GM21381 (cell line): ENCODE measurements at regions not wholly inside any gene's neighbourhood (a gene's known extent, or its start where the extent isn't known, plus 50 kb on each side); places are given as distances from the start of the nearest gene placed in this dataset.
"Not testable (repeated sequence)": the region's sequence is repeated elsewhere in the genome, so short reads cannot be mapped to it uniquely, and the experiment has no call there.

ENCODE experiments used
- ATAC-seq: cut with Tn5 transposase; IDR thresholded peaks from one replicate; pipeline ENCODE4 v1.9.1; 2021; ENCODE audit warnings: mild to moderate bottlenecking, moderate library complexity; ENCODE audit not compliant: unreplicated experiment

- ATAC-seq = no peak
Measured at GRCh38 chr2:430291-431040, 142.6 kb upstream of the ALKAL2 start.

- no peak for ATAC-seq
Measured at GRCh38 chr2:429575-430254, 141.8 kb upstream of the ALKAL2 start.

- no peak for ATAC-seq
Measured at GRCh38 chr2:429142-429541, 141.3 kb upstream of the ALKAL2 start.

- ATAC-seq = no peak
Measured at GRCh38 chr2:428591-428990, 140.7 kb upstream of the ALKAL2 start.

GRCh38 chr2:426696-427095, 138.8 kb upstream of the ALKAL2 start:
- not testable (repeated sequence) for ATAC-seq

GRCh38 chr2:425947-426346, 138.1 kb upstream of the ALKAL2 start:
- ATAC-seq = no peak

GRCh38 chr2:425243-425642, 137.4 kb upstream of the ALKAL2 start:
- no peak for ATAC-seq

- no peak for ATAC-seq
Measured at GRCh38 chr2:424306-425171, 136.6 kb upstream of the ALKAL2 start.

GRCh38 chr2:423479-423878, 135.6 kb upstream of the ALKAL2 start:
- no peak for ATAC-seq

- no peak for ATAC-seq
Measured at GRCh38 chr2:422676-423435, 135.0 kb upstream of the ALKAL2 start.

- ATAC-seq = no peak
Measured at GRCh38 chr2:421406-421805, 133.5 kb upstream of the ALKAL2 start.

- ATAC-seq = no peak
Measured at GRCh38 chr2:419687-420317, 131.9 kb upstream of the ALKAL2 start.

- ATAC-seq = no peak
Measured at GRCh38 chr2:417662-418061, 129.8 kb upstream of the ALKAL2 start.

GRCh38 chr2:417006-417405, 129.1 kb upstream of the ALKAL2 start:
- ATAC-seq = no peak

GRCh38 chr2:415986-416610, 128.2 kb upstream of the ALKAL2 start:
- no peak for ATAC-seq

- ATAC-seq = no peak
Measured at GRCh38 chr2:409523-409922, 121.6 kb upstream of the ALKAL2 start.

- no peak for ATAC-seq
Measured at GRCh38 chr2:407630-408029, 119.7 kb upstream of the ALKAL2 start.

- no peak for ATAC-seq
Measured at GRCh38 chr2:406876-407275, 119.0 kb upstream of the ALKAL2 start.

- ATAC-seq = no peak
Measured at GRCh38 chr2:406231-406630, 118.3 kb upstream of the ALKAL2 start.

GRCh38 chr2:404581-404980, 116.7 kb upstream of the ALKAL2 start:
- ATAC-seq = no peak
